GM13976 (cell line): ENCODE measurements at regions not wholly inside any gene's neighbourhood (a gene's known extent, or its start where the extent isn't known, plus 50 kb on each side); places are given as distances from the start of the nearest gene placed in this dataset.
A peak's percentile ranks its signal among the peaks of the same experiment; 100 is the strongest.

Experiments
- DNase-seq: peaks from one replicate; pipeline ENCODE4 v3.0.0; 2012; ENCODE audit warnings: low spot score
- in situ Hi-C: fragments of 300-500 bp; cut with MboI; formaldehyde crosslinking; loops from one replicate; pipeline ENCODE4 v1.12.0; 2022; ENCODE audit warnings: low sequenced_read_pairs, mixed read lengths, inconsistent platforms; ENCODE audit not compliant: unreplicated experiment
- TF ChIP-seq, protein P1 (sequence below): IDR thresholded peaks from 2 replicates; pipeline ENCODE4 v1.5.1; 2012; ENCODE audit warnings: borderline replicate concordance, mild to moderate bottlenecking; ENCODE audit not compliant: insufficient read depth; ENCODE audit errors: extremely low read depth, missing control alignments, control extremely low read depth

- no peak for DNase-seq
- in situ Hi-C loops: no loop called here
These were observed 1315.3 kb downstream of the TMEM121 start for GRCh38 chr14:106841701-106842100.

GRCh38 chr14:106842687-106843086 lies 1316.3 kb downstream of the TMEM121 start:
- TF ChIP-seq, protein P1, sequence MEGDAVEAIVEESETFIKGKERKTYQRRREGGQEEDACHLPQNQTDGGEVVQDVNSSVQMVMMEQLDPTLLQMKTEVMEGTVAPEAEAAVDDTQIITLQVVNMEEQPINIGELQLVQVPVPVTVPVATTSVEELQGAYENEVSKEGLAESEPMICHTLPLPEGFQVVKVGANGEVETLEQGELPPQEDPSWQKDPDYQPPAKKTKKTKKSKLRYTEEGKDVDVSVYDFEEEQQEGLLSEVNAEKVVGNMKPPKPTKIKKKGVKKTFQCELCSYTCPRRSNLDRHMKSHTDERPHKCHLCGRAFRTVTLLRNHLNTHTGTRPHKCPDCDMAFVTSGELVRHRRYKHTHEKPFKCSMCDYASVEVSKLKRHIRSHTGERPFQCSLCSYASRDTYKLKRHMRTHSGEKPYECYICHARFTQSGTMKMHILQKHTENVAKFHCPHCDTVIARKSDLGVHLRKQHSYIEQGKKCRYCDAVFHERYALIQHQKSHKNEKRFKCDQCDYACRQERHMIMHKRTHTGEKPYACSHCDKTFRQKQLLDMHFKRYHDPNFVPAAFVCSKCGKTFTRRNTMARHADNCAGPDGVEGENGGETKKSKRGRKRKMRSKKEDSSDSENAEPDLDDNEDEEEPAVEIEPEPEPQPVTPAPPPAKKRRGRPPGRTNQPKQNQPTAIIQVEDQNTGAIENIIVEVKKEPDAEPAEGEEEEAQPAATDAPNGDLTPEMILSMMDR: peak; percentile 15
- no peak for DNase-seq
- in situ Hi-C loops: no loop called here

More at GRCh38 chr14:106841701-106842100, 1315.3 kb downstream of the TMEM121 start:
- TF ChIP-seq, protein P1: no peak

GRCh38 chr14:106843386-106843785 lies 1317.0 kb downstream of the TMEM121 start:
- TF ChIP-seq, protein P1: no peak
- in situ Hi-C loops: no loop called here
- no peak for DNase-seq

DNA sequence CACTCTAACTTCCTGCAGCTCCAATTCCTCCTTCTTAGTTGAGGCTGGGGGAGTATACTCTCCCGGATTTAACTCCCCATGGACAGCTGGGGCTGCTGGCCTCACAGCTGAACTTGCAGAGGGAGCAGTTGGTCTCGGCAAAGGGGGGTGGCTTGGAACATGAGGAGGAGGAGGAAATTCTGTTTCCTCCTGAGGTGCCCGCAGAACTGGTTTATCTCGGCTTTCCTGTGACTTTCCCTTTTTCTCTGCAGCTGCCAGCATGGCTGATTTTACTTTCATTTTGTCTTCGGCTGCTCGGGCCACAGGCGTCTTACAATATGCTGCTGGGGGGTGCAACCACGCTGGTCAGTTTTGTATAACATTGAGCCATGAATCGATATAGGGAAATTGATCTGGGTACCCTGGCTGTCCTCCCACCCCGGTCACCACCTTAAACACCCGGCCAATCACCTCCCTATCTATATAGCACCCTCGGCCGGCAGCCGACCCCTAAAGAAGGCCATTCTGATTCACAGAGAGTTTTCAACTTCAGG lies 1317.6 kb downstream of the TMEM121 start:
- in situ Hi-C loops: no loop called here
- TF ChIP-seq, protein P1: no peak
- peak; percentile 50 for DNase-seq

GRCh38 chr14:106844608-106845285 lies 1318.4 kb downstream of the TMEM121 start:
- TF ChIP-seq, protein P1: no peak
- peak; percentile 79 for DNase-seq

GRCh38 chr14:106845286-106846087 lies 1319.1 kb downstream of the TMEM121 start:
- TF ChIP-seq, protein P1: no peak
- in situ Hi-C loops: no loop called here
- DNase-seq: peak; percentile 43

More at GRCh38 chr14:106844608-106845285, 1318.4 kb downstream of the TMEM121 start:
- in situ Hi-C loops: no loop called here
